Vagina (tissue), 2 donors: ENCODE measurements at regions not wholly inside any gene's neighbourhood (a gene's known extent, or its start where the extent isn't known, plus 50 kb on each side); places are given as distances from the start of the nearest gene placed in this dataset.

Experiments used
- POLR2A ChIP-seq, 2 donors: fragments of 450-650 bp; IDR thresholded peaks; one replicate each; pipeline ENCODE4 v1.6.1; 2017; ENCODE audit warnings: antibody characterized with exemption in 2 of 2, mild to moderate bottlenecking in 2 of 2, moderate library complexity in 2 of 2
- POLR2AphosphoS5 ChIP-seq, 2 donors: sonication (generic); formaldehyde crosslinking; IDR thresholded peaks; one replicate each; pipeline ENCODE4 v1.9.0; 2017; ENCODE audit warnings: antibody characterized with exemption in 2 of 2, mild to moderate bottlenecking in 2 of 2, low read depth in 1 of 2; ENCODE audit not compliant: insufficient read depth in 1 of 2
- TF ChIP-seq, protein P1 (sequence below), 3 experiments: fragments of 450-650 bp in 2 of 3; fragments of 200-600 bp in 1 of 3; sonication (generic) in 1 of 3; IDR thresholded peaks; one replicate each; pipeline ENCODE4 v1.5.1; 2017 to 2019; ENCODE audit warnings: antibody characterized with exemption in 3 of 3, mild to moderate bottlenecking in 2 of 3, moderate library complexity in 2 of 3

DNA sequence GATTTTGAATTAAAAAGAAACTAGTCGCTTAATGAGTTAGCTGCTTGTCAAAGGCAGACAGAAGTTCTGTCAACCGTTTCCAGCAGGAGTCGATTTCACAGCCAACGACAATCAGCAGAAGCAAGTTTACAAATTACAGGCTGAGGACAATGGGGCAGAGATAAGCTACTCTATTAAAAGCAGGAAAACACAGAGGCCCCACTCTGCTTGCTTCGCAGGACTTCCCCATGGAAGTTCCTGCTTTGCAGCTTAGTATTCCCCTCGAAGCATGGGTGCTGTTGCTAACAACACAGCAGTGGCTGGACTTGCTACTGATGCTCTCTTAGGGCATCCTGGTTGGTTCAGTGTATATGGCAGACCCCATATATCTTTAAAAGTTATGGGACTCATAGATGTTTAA is 50.8 kb upstream of the KLF6 start:
- TF ChIP-seq, protein P1, sequence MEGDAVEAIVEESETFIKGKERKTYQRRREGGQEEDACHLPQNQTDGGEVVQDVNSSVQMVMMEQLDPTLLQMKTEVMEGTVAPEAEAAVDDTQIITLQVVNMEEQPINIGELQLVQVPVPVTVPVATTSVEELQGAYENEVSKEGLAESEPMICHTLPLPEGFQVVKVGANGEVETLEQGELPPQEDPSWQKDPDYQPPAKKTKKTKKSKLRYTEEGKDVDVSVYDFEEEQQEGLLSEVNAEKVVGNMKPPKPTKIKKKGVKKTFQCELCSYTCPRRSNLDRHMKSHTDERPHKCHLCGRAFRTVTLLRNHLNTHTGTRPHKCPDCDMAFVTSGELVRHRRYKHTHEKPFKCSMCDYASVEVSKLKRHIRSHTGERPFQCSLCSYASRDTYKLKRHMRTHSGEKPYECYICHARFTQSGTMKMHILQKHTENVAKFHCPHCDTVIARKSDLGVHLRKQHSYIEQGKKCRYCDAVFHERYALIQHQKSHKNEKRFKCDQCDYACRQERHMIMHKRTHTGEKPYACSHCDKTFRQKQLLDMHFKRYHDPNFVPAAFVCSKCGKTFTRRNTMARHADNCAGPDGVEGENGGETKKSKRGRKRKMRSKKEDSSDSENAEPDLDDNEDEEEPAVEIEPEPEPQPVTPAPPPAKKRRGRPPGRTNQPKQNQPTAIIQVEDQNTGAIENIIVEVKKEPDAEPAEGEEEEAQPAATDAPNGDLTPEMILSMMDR (IDR thresholded peaks at IDR 0.05) = no peak
- no peak for TF ChIP-seq POLR2A (IDR thresholded peaks at IDR 0.05)
- no peak for TF ChIP-seq POLR2AphosphoS5 (IDR thresholded peaks at IDR 0.05; ENCODE audit: insufficient read depth in 1 of 2, low read depth in 1 of 2)
